WTC11 (cell line): ENCODE measurements at regions not wholly inside any gene's neighbourhood (a gene's known extent, or its start where the extent isn't known, plus 50 kb on each side); places are given as distances from the start of the nearest gene placed in this dataset.
A peak's percentile ranks its signal among the peaks of the same experiment; 100 is the strongest.

Experiments
- ATAC-seq: fragments of 200-7000 bp; cut with Tn5 transposase; 2 replicates; pipeline ENCODE4 v1.10.0; 2021; ENCODE audit warnings: mild to moderate bottlenecking, moderate library complexity
- CTCF ChIA-PET: fragments of 300-600 bp; sonication (Branson Sonifier 250); formaldehyde crosslinking; loops from one replicate; lab custom pipeline; 2021; ENCODE audit warnings: antibody characterized with exemption; lab: Charles Lee
- POLR2A ChIA-PET: fragments of 350-600 bp; sonication (Branson Sonifier 250); formaldehyde crosslinking; loops from one replicate; lab custom pipeline; 2021; ENCODE audit warnings: antibody characterized with exemption; lab: Charles Lee
- DNase-seq: peaks from one replicate; pipeline ENCODE4 v3.0.0; 2021; ENCODE audit warnings: low spot score
- H3K27ac Mint-ChIP-seq: 2 replicates; pipeline ENCODE4 v1.8.0; 2021; ENCODE audit warnings: mixed read lengths
- H3K27me3 Mint-ChIP-seq: 2 replicates; pipeline ENCODE4 v1.8.0; 2021; ENCODE audit warnings: low read depth, mild to moderate bottlenecking, moderate library complexity, mixed read lengths
- H3K36me3 Mint-ChIP-seq: 2 replicates; pipeline ENCODE4 v1.8.0; 2021; ENCODE audit warnings: mixed read lengths
- H3K4me1 Mint-ChIP-seq: 2 replicates; pipeline ENCODE4 v1.8.0; 2022; ENCODE audit warnings: mixed read lengths
- H3K4me3 Mint-ChIP-seq: 2 replicates; pipeline ENCODE4 v1.8.0; 2021; ENCODE audit warnings: mild to moderate bottlenecking, moderate library complexity, mixed read lengths
- H3K9me3 Mint-ChIP-seq: 2 replicates; pipeline ENCODE4 v1.8.0; 2021; ENCODE audit warnings: mixed read lengths
- ARID4B ChIP-seq: sonication (generic); formaldehyde crosslinking; IDR thresholded peaks from 2 replicates; pipeline ENCODE4 v1.8.0; 2023; ENCODE audit warnings: missing genetic modification reagents, mild to moderate bottlenecking, borderline replicate concordance
- CDX4 ChIP-seq: fragments of 250-450 bp; sonication (Bioruptor Pico); IDR thresholded peaks from 2 replicates; pipeline ENCODE4 v1.9.0; 2021; ENCODE audit warnings: moderate library complexity, mild to moderate bottlenecking, inconsistent platforms, borderline replicate concordance
- EMX1 ChIP-seq: fragments of 250-450 bp; sonication (Bioruptor Pico); IDR thresholded peaks from 2 replicates; pipeline ENCODE4 v1.8.0; 2021; ENCODE audit warnings: mild to moderate bottlenecking
- ETV6 ChIP-seq: sonication (generic); formaldehyde crosslinking; IDR thresholded peaks from 2 replicates; pipeline ENCODE4 v1.8.1; 2022; ENCODE audit warnings: mild to moderate bottlenecking, missing genetic modification reagents
- FOXJ3 ChIP-seq: sonication (generic); formaldehyde crosslinking; IDR thresholded peaks from 2 replicates; pipeline ENCODE4 v1.9.0; 2021; ENCODE audit warnings: missing genetic modification reagents, mild to moderate bottlenecking, borderline replicate concordance
- FOXP4 ChIP-seq: sonication (generic); formaldehyde crosslinking; IDR thresholded peaks from 2 replicates; pipeline ENCODE4 v1.8.0; 2022; ENCODE audit warnings: mild to moderate bottlenecking, missing genetic modification reagents
- GTF2I ChIP-seq: fragments of 250-450 bp; sonication (Bioruptor Pico); conservative IDR thresholded peaks from 2 replicates; pipeline ENCODE4 v1.4.0; 2021; ENCODE audit warnings: mild to moderate bottlenecking
- MXD4 ChIP-seq: fragments of 250-450 bp; sonication (Bioruptor Pico); IDR thresholded peaks from 2 replicates; pipeline ENCODE4 v1.8.0; 2021; ENCODE audit warnings: mild to moderate bottlenecking, moderate library complexity, borderline replicate concordance
- NFE2L1 ChIP-seq: sonication (generic); formaldehyde crosslinking; IDR thresholded peaks from 2 replicates; pipeline ENCODE4 v1.8.1; 2023; ENCODE audit warnings: missing genetic modification reagents
- NR2C2 ChIP-seq: sonication (generic); formaldehyde crosslinking; IDR thresholded peaks from 2 replicates; pipeline ENCODE4 v1.8.0; 2022; ENCODE audit warnings: mild to moderate bottlenecking, missing genetic modification reagents
- RELA ChIP-seq: sonication (generic); formaldehyde crosslinking; IDR thresholded peaks from 2 replicates; pipeline ENCODE4 v1.8.1; 2022; ENCODE audit warnings: missing genetic modification reagents, mild to moderate bottlenecking, borderline replicate concordance
- SMAD4 ChIP-seq: sonication (generic); formaldehyde crosslinking; IDR thresholded peaks from 2 replicates; pipeline ENCODE4 v1.8.0; 2022; ENCODE audit warnings: mild to moderate bottlenecking, missing genetic modification reagents
- SP1 ChIP-seq: sonication (generic); formaldehyde crosslinking; conservative IDR thresholded peaks from 2 replicates; pipeline ENCODE4 v1.8.1; 2022; ENCODE audit warnings: missing genetic modification reagents
- STAT6 ChIP-seq: sonication (generic); formaldehyde crosslinking; conservative IDR thresholded peaks from 2 replicates; pipeline ENCODE4 v1.8.1; 2023; ENCODE audit warnings: mild to moderate bottlenecking, low read depth, missing genetic modification reagents, moderate library complexity
- USF1 ChIP-seq: sonication (generic); formaldehyde crosslinking; IDR thresholded peaks from 2 replicates; pipeline ENCODE4 v1.8.0; 2022; ENCODE audit warnings: mild to moderate bottlenecking, missing genetic modification reagents
- ZNF232 ChIP-seq: sonication (generic); formaldehyde crosslinking; IDR thresholded peaks from 2 replicates; pipeline ENCODE4 v1.8.0; 2022; ENCODE audit warnings: mild to moderate bottlenecking, missing genetic modification reagents
- ZNF416 ChIP-seq: fragments of 250-450 bp; sonication (Bioruptor Pico); IDR thresholded peaks from 2 replicates; pipeline ENCODE4 v1.9.0; 2021; ENCODE audit warnings: mild to moderate bottlenecking, inconsistent platforms
- ZNF423 ChIP-seq: fragments of 250-450 bp; sonication (Bioruptor Pico); IDR thresholded peaks from 2 replicates; pipeline ENCODE4 v2.1.2; 2022; ENCODE audit warnings: mild to moderate bottlenecking, moderate library complexity
- ZNF532 ChIP-seq: fragments of 250-450 bp; sonication (Bioruptor Pico); IDR thresholded peaks from 2 replicates; pipeline ENCODE4 v1.9.0; 2021; ENCODE audit warnings: mild to moderate bottlenecking, borderline replicate concordance

- POLR2A ChIA-PET = no interaction called here
- CTCF ChIA-PET = interaction anchor here (0.6 to 1.0 kb wide), 2 partner anchors 59 to 497 kb away, joined by 3 to 4 read pairs; no protein-coding TSS in a partner anchor
- peak; percentile 94 for ATAC-seq
- peak; percentile 37 for DNase-seq
- Mint-ChIP-seq H3K4me1 (peaks cover 15% of the 10 kb centered on the region), H3K27me3 (peaks cover 90% of the 10 kb centered on the region), H3K4me3 (no peak overlapping the region), H3K36me3 (no peaks in the 10 kb centered on the region), H3K27ac (no peak overlapping the region), H3K9me3 (no peaks in the 10 kb centered on the region)
- TF ChIP-seq RELA (CRISPR knock-in tag) (no peak), ZNF423 (CRISPR knock-in tag) (no peak), SP1 (CRISPR knock-in tag) (no peak), EMX1 (no peak), FOXP4 (CRISPR knock-in tag) (no peak), ETV6 (CRISPR knock-in tag) (no peak), SMAD4 (CRISPR knock-in tag) (no peak), NFE2L1 (CRISPR knock-in tag) (no peak), NR2C2 (CRISPR knock-in tag) (no peak), ZNF232 (CRISPR knock-in tag) (no peak), ARID4B (CRISPR knock-in tag) (no peak), FOXJ3 (no peak), MXD4 (CRISPR knock-in tag) (no peak)
Measured at GRCh38 chr18:60493066-60493465, 120.5 kb upstream of the MC4R start.

GRCh38 chr18:60499675-60500074 lies 127.1 kb upstream of the MC4R start:
- H3K36me3 Mint-ChIP-seq = no peaks in the 10 kb centered on the region
- TF ChIP-seq USF1 = no peak
- no peak for TF ChIP-seq ZNF416 (CRISPR knock-in tag)
- H3K9me3 Mint-ChIP-seq = no peaks in the 10 kb centered on the region
- no peak for DNase-seq
- peaks cover 6% of the 10 kb centered on the region for H3K4me1 Mint-ChIP-seq
- ChIA-PET CTCF (no interaction called here), POLR2A (no interaction called here)
- no peak overlapping the region for H3K27ac Mint-ChIP-seq
- H3K27me3 Mint-ChIP-seq = peaks cover 47% of the 10 kb centered on the region
- no peak for ATAC-seq
- no peak overlapping the region for H3K4me3 Mint-ChIP-seq

GRCh38 chr18:60500960-60501359 lies 128.4 kb upstream of the MC4R start:
- Mint-ChIP-seq H3K4me3 (no peak overlapping the region), H3K27ac (no peak overlapping the region), H3K4me1 (peaks cover 6% of the 10 kb centered on the region), H3K36me3 (no peaks in the 10 kb centered on the region), H3K9me3 (no peaks in the 10 kb centered on the region), H3K27me3 (peaks cover 34% of the 10 kb centered on the region)
- ChIA-PET POLR2A (no interaction called here), CTCF (no interaction called here)
- DNase-seq (no peak), ATAC-seq (no peak)
- no peak for TF ChIP-seq ZNF423 (CRISPR knock-in tag)
- no peak for TF ChIP-seq ZNF416 (CRISPR knock-in tag)
- TF ChIP-seq GTF2I (CRISPR knock-in tag) = no peak
- no peak for TF ChIP-seq ZNF532 (CRISPR knock-in tag)
- no peak for TF ChIP-seq CDX4 (CRISPR knock-in tag)
- no peak for TF ChIP-seq STAT6 (CRISPR knock-in tag)
